Stimulated activated CD8-positive, alpha-beta memory T cell treated with anti-CD3 and anti-CD28 coated beads, Interleukin-12 subunit alpha, Interleukin-12 subunit beta, amount 100 ng/mL, for 4 hours (primary cell): ENCODE measurements at regions not wholly inside any gene's neighbourhood (a gene's known extent, or its start where the extent isn't known, plus 50 kb on each side); places are given as distances from the start of the nearest gene placed in this dataset.
"Not testable (repeated sequence)": the region's sequence is repeated elsewhere in the genome, so short reads cannot be mapped to it uniquely, and the experiment has no call there.

ENCODE experiments used
- DNase-seq: peaks from one replicate; pipeline ENCODE4 v3.0.0-alpha.2; 2020; ENCODE audit warnings: low read depth

GRCh38 chr6:938271-938905 lies 245.4 kb upstream of the EXOC2 start:
- no peak for DNase-seq

DNA sequence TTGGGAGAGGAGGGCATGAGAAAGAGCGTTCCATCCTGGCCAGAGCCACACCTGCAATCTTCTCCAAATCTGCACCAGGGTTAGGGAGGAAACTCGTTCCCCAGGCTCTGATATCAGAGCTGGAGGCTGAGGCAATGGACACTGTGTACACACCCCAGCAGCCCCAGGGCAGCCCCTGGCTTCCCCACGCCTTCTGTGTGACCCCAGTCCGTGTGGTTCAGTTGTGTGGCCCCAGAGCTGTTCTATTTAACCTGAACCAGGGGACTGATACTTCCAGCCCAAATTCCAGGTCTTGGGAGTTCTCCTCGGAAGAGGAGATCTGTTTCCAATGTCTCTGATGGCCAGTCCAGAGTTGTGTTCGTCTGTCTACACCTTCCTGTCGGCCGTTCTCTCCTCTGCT lies 242.6 kb upstream of the EXOC2 start:
- no peak for DNase-seq

- no peak for DNase-seq
Observed at GRCh38 chr6:934686-935085, 241.7 kb upstream of the EXOC2 start.

- not testable (repeated sequence) for DNase-seq
Observed at GRCh38 chr6:931919-932318, 239.0 kb upstream of the EXOC2 start.

DNA sequence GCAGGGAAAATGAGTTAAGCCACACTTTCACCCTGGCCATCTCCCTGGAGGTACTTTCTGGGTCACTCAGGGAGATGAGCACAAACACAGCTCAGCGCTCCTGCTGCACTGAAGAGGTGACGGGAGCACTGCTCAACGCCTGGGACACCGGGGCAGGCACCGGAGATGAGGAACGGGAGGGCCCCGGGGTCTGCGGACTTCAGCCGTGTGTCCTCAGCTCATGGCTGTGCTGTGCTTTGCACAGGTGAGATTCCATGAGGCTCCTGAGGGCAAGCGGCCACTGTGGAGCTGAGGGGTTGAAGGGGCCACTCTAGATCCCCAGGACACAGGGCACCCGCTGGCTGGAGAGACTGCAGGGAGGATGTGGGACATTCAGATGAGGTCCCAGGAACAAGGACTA lies 234.2 kb upstream of the EXOC2 start:
- no peak for DNase-seq

GRCh38 chr6:925656-926213 lies 232.8 kb upstream of the EXOC2 start:
- DNase-seq = no peak

GRCh38 chr6:924661-925060 lies 231.7 kb upstream of the EXOC2 start:
- no peak for DNase-seq

DNA sequence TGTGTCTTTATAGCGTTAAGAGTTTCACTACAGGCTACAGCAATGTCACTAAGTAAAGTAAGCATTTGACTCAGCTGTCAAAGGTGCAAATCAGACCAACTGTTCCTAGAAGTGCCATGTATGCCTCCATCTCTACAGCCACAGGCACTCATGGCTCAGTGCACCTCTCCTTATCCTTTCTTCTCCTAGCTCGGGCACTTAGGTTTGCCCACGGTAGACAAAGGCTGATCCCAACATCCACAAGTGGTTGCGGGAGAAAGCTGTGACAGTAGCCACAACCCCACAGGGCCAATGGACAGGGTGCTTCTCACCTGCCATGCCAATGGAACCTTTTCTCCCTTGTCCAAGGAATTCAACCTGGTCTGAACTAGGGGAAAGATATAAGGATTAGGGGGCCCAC lies 228.5 kb upstream of the EXOC2 start:
- DNase-seq = no peak

DNA sequence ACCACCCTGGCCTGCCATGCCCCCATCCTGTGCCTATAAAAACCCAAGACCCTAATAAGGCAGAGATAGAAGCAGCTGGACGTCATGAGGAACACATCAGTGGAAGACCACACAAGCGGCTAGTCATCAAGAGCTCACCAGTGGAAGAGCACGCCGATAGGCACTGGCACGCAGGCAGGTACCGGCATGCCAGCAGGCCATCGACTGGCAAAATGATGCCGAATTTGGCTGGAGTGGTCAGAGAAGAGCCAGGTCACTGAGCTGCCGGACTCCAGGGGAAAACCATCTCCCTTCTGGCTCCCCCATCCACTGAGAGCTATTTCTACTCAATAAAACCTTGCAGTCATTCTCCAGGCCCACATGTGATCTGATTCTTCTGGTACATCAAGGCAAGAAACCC lies 227.6 kb upstream of the EXOC2 start:
- DNase-seq = no peak

GRCh38 chr6:919500-919899 lies 226.6 kb upstream of the EXOC2 start:
- DNase-seq = no peak

- DNase-seq = no peak
Observed at GRCh38 chr6:917939-918338, 225.0 kb upstream of the EXOC2 start.

- no peak for DNase-seq
Observed at GRCh38 chr6:917296-917695, 224.4 kb upstream of the EXOC2 start.

DNA sequence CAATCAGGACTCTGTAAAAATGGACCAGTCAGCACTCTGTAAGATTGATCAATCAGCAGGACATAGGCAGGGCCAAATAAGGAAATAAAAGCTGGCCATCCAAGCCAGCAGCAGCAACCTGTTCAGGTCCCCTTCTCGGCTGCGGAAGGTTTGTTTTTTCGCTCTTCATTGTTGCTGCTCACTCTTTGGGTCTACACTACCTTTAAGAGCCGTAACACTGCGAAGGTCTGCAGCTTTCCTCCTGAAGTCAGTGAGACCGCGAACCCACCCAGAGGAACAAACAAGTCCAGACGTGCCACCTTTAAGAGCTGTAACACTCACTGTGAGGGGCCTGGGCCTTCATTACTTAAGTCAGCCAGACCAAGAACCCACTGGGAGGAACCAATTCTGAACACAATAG lies 223.2 kb upstream of the EXOC2 start:
- DNase-seq = no peak

- DNase-seq = no peak
Observed at GRCh38 chr6:912871-913835, 220.2 kb upstream of the EXOC2 start.

- no peak for DNase-seq
Observed at GRCh38 chr6:907928-908327, 215.0 kb upstream of the EXOC2 start.

GRCh38 chr6:906920-907319 lies 214.0 kb upstream of the EXOC2 start:
- DNase-seq = no peak

DNA sequence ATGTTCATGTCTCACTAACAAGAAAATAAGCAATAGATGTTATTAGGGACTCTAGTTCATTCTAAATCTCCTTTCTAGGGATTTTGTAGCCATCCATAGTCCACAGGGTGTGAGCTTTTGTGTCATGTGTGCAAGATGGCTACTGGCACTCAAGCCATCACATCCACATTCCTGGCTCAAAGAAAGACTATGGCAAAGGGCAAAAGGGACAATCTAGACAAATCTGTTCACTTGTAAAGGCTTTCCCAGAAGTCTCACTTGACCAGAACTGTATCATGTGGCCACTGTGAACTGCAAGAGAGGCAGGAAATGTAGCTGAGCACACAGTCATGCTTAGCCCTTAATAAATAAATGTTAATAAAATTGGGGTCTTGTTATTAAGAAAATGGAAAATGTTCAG lies 212.6 kb upstream of the EXOC2 start:
- DNase-seq = no peak

DNA sequence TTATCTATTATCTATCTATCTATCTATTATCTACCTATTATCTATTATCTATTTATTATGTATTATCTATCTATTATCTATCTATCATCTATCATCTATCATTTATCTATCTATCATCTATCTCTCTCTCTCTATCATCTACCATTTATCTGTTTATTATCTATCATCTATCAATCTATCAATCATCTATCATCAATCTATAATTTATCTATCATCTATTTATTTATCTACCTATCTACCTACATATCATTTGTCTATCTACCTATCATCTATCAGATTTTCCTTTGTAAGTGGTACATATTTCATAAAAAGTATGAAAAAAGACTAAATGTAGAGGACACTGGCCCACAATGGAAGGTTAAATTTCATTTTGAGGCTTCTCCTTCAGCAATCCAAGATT lies 212.1 kb upstream of the EXOC2 start:
- no peak for DNase-seq

DNA sequence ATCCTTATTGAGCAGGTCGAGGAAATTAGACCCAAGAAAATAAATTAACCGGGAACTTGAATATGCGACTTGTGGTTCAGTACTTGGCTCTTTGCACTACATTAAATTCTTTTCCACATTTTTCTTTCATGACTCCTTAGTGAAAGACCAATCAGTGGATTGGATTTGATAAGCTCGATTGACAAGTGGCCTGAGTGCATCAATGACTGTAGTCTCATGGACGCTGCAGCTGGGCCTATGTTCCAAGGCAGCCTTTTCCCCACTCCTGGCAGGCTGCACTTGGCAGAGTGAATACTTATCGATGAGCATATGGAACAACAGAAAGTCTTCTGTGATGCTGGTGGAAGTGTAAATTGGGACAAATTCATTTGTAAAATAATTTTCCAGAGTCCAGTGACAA lies 210.8 kb upstream of the EXOC2 start:
- DNase-seq = no peak

- DNase-seq = no peak
Observed at GRCh38 chr6:901696-902460, 208.9 kb upstream of the EXOC2 start.

- no peak for DNase-seq
Observed at GRCh38 chr6:900716-901605, 208.0 kb upstream of the EXOC2 start.
